SHP77 (cell line): ENCODE measurements at regions not wholly inside any gene's neighbourhood (a gene's known extent, or its start where the extent isn't known, plus 50 kb on each side); places are given as distances from the start of the nearest gene placed in this dataset.

Experiments
- DNase-seq, 2 experiments: peaks; one replicate each; lab custom pipeline; 2025; lab: John Stamatoyannopoulos, UW

DNA sequence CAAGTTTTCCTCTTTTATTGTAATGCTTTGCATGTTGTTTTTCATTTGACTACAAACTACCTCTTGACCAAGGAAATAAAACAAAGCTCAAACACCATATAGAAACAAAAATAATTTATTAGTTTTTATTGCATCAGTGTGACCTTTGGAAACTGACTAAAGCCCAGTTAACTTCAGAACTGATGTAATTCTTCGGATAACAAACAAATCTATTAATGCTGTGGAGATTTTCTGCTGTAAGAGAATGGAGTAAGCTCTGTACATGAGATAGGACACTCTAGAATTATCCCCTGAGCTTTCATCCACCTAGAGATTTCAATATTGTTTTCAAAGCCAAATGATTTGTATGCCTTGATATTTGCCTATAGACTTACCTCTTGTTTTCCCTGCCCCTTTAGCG is 154.0 kb upstream of the KCNK2 start:
- no peak for DNase-seq

DNA sequence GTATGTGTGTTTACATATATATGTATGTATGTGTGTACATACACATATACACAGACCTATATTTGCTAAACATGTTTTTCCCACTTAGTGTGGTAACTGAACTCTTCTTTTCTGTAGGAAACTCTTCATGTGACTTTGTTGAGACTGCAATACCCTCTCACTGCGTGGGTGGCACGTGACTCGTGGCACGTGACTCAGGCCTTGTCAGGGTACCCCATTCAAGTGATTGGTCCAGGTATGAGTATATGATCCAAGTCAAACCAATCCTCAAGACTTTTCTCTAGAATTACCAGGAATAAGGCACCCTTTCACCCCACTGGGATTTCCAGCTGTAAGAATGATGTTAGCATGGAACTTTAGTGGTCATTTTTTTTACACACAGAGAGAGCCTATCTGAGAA is 149.2 kb upstream of the KCNK2 start:
- no peak for DNase-seq

DNA sequence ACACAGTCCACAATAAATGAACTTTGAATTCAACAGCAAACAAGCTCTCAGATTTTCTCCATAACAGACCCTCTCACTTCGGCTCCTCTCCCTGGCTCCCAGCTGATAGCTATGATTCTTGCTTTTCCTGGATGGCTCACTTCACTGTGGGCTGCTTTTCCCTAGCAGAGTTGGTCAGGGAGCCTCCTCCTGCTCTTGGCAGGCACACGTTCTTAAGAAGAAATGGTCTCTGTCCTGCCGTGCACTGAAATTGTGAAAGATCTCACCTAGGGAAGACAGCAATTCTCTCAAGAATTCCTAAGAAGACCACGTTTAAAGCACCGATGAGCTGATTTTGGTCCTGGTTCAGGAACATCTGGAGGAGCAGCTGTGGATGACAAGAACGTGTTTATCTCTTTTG is 148.5 kb upstream of the KCNK2 start:
- no peak for DNase-seq

DNA sequence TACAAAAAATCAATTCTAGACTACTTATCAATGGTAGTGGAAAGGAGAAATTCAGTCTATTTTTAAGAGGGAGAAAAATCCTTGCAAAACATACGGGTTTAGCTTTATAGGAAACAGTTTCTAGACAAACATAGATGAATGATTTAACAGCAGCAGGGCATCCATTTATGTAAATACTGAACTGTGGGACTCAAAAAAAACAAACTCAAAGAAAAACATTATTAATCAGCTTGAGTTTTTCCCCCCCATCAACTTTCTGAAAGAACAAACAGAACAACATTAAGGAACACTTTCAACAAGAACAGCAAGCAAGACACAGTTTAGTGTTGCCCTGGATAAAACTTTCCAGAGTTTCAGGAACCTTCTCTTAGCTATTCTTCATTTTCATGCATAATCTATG is 147.3 kb upstream of the KCNK2 start:
- no peak for DNase-seq

DNA sequence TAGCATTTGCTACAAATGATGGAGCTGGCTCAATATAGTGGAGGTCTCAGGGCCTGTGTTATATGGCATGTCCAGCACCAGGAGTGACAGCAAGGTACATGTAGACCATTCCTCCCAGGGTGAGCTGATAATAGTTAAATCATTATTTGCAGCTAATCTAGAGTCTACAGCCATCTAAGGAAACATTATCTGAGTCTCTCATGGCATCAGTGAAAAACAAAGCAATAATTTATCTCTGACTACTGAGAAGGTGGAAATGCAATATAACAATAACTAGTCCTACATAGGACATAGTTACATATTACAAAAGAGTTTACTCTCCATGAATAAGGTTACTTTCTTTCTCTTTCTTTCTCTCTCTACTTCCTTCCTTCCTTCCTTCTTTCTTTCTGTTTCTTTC is 143.4 kb upstream of the KCNK2 start:
- no peak for DNase-seq

DNA sequence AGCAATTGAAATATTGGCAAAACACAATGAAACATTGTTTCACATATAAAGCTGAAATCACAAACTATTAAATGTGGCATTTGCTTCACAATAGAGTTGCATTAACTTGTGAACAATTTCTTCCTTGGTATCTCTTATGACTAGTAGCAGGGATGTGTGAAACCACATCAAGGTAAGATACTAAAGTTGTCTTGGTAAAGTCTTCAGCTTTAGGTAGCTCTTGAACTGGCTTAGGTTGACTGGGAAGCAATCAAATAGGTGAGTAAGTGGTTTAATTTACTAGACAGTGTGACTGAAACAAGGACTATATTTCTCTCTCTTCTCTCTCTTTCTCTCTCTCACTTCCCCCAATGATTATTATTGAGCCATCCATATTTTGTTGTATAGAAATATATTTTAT is 141.5 kb upstream of the KCNK2 start:
- no peak for DNase-seq

DNA sequence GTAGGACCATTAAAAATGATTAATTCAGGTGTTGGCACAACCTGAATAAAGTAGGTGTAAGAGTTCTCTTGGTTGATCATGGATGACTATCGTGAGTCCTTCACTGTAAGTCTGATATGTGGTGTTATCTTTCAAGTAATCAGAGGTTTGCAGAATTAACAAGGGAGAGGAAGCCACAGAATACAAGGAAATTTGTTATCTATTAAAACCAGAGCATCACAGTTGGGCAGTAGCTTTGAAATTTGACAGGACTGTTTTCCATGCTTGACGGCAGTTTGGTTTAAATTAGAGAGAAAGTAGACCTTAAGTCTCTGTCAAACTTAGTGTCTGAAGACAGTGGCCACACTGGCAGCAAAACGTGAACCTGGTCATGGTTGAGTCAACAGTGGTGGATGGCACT is 139.5 kb upstream of the KCNK2 start:
- no peak for DNase-seq

DNA sequence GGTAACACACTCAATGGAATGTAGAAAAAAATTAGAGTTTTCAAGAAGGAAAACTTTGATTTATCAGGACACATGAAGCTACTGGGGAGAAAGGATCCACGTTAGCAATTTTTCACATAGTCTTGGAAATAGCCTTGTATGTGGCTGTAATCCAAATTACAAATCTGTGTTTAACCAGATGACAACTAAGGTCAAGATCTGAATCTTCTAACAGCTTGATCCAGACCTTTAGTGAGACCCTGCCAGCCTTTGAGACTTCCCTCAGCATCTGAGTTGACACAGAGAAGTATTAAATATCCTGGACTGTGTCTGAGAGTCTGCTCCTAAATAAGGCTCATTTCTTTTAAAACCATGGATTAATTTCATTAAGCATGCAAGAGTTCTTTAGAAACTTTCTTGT is 135.9 kb upstream of the KCNK2 start:
- DNase-seq, result no peak

DNA sequence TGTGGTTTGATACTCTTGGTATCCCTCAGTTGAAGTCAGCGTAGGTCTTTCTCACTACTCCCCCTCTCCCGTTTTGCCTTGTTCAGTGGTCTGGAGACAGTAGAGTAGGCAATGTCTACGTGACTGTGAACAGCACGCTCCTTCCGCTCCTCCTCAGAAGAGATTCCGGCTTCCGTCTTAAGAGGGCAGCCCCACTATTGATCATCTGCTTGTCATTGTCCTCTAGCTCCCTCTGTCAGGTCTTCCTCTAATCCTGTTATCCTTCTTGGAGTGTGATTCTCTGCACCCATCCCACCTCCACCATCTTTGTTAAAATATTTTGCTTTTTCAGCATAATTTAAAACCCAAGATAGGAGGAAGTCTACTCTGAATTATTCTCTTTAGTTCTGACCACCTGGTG is 129.9 kb upstream of the KCNK2 start:
- DNase-seq, result no peak

DNA sequence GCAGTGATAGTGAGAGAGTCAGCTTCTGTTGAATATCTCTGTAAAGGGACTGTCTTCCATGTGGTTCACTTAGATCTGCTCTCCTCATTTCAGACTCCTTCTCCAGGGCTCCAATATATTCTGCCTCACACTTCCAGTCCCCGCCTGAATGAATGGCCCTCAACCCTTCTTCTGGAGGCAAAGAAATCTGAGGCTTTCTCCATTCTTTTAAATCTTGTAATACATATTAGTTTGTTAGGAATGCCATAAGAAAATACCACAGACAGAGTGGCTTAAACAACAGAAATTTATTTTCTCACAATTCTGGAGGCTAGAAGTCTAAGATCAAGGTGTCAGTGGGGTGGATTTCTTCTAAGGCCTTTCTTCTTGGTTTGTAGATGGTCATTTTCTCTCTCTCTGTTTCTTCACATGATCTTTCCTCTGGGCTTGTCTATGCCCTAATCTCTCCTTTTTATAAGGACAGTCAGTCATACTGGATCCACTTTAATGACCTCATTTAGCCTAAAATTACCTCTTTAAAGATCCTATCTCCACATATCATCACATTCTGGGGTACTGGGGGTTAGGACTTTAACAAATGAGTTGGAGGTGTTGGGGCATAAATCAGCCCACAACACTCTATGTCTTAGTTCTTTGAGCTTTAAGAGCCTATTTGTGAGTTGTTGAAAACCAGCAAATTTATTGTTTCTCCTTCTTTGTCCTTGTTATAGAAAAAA is 128.5 kb upstream of the KCNK2 start:
- no peak for DNase-seq

DNA sequence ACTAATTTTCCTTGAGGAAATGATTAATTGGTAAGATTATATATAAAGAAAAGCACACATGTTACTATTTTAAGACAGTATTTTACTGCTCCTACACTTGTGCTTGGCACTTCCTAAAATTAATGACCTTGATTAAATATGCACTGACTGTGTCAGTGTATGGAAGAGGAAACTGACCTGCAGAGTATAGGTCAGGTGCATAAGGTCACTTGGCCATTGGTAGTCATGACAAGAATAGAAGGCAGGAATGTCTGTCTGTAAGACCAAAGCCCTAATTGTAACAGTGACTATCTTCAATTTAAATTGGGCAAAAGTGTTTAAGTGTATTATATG is 128.0 kb upstream of the KCNK2 start:
- no peak for DNase-seq

DNA sequence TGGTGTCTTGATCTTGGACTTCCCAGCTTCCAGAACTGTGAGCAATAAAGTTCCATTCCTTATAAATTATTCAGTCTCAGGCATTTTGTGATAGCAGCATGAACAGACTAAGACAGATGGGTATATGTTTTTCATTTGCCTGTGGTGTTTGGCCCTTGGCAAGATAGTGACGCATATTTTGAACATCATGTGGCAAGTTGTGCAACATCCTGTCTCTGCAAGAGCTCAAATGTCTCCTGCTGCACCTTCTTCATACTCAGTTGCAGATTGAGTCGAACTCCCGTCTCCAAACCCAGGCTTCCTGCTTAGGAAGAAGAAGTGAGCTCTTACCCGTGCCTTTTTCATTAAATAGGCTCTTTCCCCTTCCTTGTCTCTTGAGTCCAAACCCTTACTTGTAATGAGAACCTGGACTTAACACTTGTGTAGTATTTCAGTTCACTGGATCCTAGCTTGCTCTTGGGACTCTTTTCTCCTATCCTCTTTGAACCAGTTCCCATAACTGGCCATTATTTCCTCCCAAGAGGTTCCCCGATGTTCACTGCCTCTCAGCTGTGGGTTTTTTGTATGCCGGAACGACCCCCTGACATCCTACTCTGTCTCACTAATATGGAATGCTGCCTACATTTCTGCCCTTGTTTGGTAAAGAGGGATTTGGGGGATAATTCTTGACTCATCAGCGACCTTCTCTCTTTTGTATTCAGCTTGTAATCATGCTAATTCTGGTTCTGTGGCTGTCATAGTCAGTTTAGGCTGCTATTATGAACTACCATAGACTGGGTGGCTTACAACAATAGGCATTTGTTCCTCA is 125.0 kb upstream of the KCNK2 start:
- DNase-seq, result no peak

DNA sequence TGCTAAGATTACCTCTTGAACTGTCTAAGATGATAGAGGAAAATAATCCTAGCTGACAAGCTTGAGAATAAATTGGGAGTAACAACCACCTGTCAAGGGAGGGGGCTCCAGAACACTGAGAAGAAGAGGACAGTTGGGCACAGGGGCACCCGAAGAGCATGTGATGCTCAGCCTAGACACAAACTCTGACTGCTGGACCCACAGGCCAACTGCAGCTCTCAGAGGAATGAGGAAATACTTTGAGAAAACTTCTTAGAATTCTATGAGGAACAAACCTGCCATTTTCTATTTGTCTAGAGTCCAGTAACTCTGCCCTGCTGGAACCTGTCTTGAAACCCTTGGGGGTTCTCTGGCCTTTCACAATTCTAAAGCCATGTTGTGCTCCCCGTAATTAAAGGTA is 124.1 kb upstream of the KCNK2 start:
- DNase-seq, result no peak

DNA sequence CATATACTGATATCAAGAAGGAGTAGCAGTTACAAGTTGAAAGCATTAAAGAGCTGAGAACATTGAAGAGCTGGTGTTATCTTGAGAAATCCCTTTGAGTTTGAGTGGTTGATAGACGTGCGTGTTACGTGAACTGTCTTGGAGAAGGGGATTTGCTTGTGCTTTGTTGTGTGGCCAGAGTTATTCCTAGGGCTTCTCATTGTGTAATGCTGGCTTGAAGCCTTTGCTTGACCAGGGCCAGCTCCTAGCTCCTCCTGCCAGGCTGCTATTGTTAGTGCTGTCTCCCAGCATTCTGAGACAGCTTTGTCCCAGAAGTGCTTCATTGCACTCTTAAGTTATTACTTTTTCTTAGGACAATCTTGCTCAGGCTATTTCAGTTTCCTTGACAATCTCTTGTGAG is 116.2 kb upstream of the KCNK2 start:
- DNase-seq, result no peak

DNA sequence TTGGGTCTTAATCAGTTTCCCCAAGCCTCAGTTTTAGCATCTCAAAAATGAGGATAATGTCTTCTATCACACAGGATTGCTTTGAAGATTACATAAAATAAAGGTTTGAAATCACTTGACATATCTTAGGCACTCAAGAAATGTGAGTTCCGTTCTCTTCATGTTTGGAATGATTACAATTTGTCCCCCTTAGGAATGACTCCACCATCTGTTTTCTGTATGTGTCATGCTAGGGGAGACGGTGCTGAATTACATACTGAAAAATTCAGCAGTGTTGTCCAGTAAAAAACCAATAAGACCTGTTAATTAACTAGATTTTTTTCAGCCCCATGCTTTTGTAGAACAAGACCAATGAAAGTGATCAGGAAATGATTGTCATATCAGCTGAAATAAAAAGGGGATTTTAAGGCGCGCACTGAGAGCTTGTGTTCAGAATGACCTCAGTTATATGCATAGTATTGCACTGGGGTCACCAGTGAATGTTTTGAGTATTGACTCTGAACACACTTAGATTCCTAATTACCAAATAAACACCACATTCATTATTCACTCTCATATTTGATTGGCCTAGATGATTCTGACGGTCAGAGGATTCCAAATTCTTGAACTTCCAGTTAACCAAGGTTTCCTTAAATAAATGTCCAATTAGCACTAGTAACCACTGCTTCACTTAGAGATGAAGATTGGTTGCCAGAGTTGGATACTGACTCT is 114.5 kb upstream of the KCNK2 start:
- DNase-seq, result no peak

DNA sequence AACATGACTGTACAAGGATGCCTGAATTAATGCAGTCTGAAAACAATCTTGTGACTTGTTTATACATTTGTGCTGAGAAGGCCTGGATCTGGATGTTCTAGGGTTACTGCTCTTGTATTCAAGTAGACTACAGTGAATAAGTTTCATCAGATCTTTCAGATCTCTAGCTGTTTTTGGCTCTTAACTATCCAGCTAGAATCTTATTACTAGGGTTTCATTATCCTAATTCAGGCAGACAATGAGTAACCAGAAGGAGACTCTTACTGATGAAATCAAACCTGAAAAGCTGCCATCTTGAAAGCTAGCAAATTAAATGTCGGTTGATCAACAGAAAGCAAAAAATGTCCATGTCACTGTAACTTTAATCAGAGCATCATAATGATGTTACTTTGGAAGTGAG is 112.5 kb upstream of the KCNK2 start:
- DNase-seq, result no peak

DNA sequence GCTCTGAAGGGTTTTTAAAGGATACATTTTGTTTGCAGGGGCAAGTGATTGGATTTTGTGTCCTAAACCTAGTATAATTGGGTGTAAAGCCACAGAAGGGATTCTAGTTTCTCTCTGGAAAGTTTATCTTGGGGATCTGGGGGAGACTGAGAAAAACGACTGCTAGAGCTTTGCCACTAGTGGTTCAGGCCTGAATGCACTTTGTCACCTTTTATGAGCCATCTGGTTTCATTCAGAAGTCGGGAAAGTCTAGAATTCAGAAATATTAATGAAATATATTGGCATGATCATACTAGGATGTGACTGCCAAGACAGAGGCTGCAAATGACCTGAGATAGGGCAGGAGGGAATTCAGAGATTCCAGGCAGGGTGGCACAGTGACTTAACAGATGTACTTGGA is 111.5 kb upstream of the KCNK2 start:
- DNase-seq, result no peak

DNA sequence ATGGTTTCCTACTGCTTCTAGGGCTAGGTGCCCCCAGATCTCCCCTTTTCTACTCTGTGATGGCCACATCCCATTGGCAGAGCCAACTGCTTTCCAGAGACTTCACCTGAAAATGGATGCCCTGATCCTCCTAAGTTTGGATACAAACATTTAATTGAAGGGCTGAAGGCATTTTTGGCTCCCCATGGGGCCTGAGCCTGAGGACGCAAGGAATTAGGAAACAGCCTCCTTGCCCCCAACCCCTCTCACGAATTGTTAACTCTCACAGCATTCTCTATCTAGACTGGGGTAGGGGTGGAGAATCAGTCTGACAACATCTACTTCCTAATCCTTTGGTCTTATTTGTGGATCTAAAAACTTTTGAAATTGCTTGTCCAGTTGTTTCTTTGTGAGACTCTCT is 108.5 kb upstream of the KCNK2 start:
- no peak for DNase-seq

DNA sequence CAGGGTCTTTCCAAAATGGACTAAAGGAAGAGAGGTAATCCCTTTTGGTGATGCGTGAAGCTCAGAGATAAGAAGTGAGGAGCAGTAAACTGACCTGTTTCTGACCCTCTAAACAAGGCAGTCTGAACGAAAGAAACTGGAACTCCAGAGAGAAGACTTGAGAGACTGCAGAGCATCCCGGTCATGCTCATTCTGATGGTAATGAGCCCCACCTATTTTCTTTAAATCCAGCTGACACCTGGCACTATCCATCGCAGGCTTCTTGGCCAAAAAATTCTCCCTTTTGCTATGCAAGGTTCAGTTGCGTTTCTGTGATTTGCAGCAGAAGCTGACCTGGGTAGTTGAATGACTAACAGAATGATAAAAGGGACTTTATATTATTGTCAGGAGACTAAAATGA is 105.9 kb upstream of the KCNK2 start:
- DNase-seq, result no peak

DNA sequence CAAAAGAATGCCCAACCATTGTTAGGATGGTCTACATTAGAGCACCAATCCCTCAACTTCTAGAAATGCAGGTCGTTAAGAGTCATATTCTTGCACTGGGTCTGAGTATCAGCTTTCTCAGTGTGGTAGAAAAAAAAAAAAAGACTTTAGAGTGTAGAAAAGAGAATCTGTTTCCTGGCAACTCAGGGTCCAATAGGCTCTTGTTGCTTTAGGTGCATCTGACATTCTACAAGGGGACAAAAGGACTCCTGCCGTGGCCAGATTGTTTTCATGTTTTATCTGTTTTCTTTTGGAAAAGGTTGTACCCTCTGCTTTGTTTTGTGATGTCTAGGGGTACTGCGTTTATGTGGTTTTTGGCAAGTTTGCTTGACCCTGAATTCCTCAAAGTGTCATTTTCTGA is 105.4 kb upstream of the KCNK2 start:
- no peak for DNase-seq

DNA sequence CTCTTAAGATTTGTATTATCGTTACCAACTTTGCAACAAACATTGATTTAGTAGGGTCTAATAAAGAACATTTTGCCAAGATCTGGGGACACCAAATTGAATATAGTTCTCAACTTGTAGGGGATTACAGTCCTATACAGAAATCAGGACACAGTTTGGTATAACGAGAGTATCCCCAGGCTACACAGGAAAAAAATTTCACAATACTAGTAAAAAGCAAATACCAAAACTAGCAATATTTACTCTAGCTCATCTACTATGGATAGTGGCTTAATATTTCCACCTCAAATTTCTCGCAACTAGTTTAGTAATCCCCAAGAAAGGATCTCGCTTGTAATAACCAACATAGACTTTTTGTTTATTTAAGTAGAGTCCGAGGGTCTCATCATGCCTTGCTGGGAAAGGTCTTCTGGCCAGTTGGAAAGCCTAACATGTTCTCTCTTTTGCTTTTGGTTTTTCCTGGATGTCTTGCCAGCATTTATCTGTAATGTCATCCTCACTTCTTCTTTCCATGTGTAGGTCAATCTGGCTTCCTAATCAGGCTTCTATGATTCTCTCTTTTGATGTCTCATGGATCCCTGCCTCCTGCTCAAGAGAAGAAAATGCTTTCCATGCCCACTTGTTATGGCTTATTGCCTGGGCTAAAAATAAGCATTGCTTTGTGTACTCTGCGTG is 104.7 kb upstream of the KCNK2 start:
- DNase-seq, result no peak

DNA sequence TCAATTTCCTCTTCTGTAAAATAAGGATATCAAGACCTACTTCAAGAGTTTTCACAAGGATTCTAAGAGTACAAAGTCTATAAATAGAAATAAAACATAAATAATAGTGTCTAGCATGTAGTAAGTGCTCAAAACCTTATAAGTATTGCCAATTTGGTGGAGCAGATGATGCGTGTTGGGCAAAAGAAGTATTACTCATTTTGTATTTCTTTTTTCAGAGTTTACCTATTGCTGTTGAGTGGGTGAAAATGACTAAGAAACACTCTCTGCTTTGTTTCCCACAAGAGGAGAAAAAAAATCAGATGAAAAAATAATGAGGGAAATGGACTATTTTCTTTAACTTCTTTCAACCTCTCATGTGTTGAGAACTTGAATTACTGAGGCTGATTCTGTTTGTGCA is 103.3 kb upstream of the KCNK2 start:
- DNase-seq, result no peak

DNA sequence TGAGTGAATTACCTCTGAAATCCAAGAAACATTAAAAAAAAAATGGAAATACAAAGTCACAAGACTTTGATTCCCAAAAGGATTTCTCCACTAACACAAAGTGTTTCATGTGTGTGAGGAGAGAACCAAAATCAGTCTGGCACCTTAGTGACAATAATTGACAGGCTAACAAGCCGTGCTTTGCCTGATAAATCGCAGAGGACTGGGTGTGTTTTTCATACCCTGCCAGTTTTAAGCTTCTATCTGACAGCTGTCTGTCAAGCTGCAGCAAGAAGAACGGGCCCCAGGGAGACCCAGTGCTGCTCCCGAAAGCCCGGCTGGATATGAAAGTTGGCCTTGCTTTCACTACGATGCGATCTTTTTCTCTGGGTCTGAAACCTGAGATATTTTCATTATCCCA is 101.6 kb upstream of the KCNK2 start:
- DNase-seq, result no peak
